H1 (cell line): ENCODE measurements at regions not wholly inside any gene's neighbourhood (a gene's known extent, or its start where the extent isn't known, plus 50 kb on each side); places are given as distances from the start of the nearest gene placed in this dataset.

Source experiments
- ASH2L ChIP-seq: fragments of 200-600, 300-600 bp; sonication (generic); IDR thresholded peaks from one replicate; pipeline ENCODE4 v1.7.1; 2017; ENCODE audit warnings: low read length
- BACH1 ChIP-seq: IDR thresholded peaks from 2 replicates; pipeline ENCODE4 v1.6.1; 2012; ENCODE audit warnings: low read length, improper control_type of control experiment
- BRCA1 ChIP-seq: IDR thresholded peaks from 2 replicates; pipeline ENCODE4 v1.6.1; 2012; ENCODE audit warnings: low read depth, low read length, improper control_type of control experiment
- CEBPB ChIP-seq: IDR thresholded peaks from 2 replicates; pipeline ENCODE4 v1.6.1; 2012; ENCODE audit warnings: low read depth, low read length
- CREB1 ChIP-seq: IDR thresholded peaks from 2 replicates; pipeline ENCODE4 v1.6.1; 2012; ENCODE audit warnings: inconsistent platforms
- EP300 ChIP-seq, 2 experiments: IDR thresholded peaks; 1 replicate in 1 of 2; 2 replicates in 1 of 2; pipeline ENCODE4 v1.6.1; 2011 to 2012; ENCODE audit warnings: low read depth in 2 of 2, low read length in 2 of 2, mild to moderate bottlenecking in 2 of 2, borderline replicate concordance in 1 of 2, inconsistent platforms in 1 of 2, moderate library complexity in 1 of 2
- KDM1A ChIP-seq: fragments of 200-600, 300-600 bp; sonication (generic); IDR thresholded peaks from 2 replicates; pipeline ENCODE4 v1.7.1; 2016; ENCODE audit warnings: mild to moderate bottlenecking, low read length, borderline replicate concordance
- RAD21 ChIP-seq, 2 experiments: IDR thresholded peaks in 1 of 2; conservative IDR thresholded peaks in 1 of 2; 2 replicates each; pipeline ENCODE4 v1.6.1; 2011; ENCODE audit warnings: low read depth in 2 of 2, low read length in 2 of 2, improper control_type of control experiment in 1 of 2, inconsistent platforms in 1 of 2, mild to moderate bottlenecking in 1 of 2, moderate library complexity in 1 of 2
- TAF1 ChIP-seq: IDR thresholded peaks from 2 replicates; pipeline ENCODE4 v1.6.1; 2011; ENCODE audit warnings: mild to moderate bottlenecking, low read depth, low read length
- TBP ChIP-seq: IDR thresholded peaks from 2 replicates; pipeline ENCODE4 v1.6.1; 2011; ENCODE audit warnings: low read depth, low read length, improper control_type of control experiment
- YY1 ChIP-seq: IDR thresholded peaks from 2 replicates; pipeline ENCODE4 v1.6.1; 2011; ENCODE audit warnings: low read depth, mild to moderate bottlenecking, low read length
- ZNF274 ChIP-seq: IDR thresholded peaks from 2 replicates; pipeline ENCODE4 v1.7.0; 2012; ENCODE audit warnings: low read length, borderline replicate concordance; ENCODE audit errors: extremely low read depth
- TF ChIP-seq, protein P1 (sequence below), 3 experiments: IDR thresholded peaks; 1 replicate in 2 of 3; 2 replicates in 1 of 3; pipeline versions ENCODE4 v1.5.1 to v1.6.1; 2011; ENCODE audit warnings: low read length in 3 of 3, mild to moderate bottlenecking in 3 of 3, inconsistent platforms in 2 of 3, low read depth in 1 of 3, moderate library complexity in 1 of 3; ENCODE audit not compliant: insufficient read depth in 1 of 3; ENCODE audit errors: control extremely low read depth in 1 of 3

- no peak for TF ChIP-seq BRCA1
- TF ChIP-seq, protein P1, sequence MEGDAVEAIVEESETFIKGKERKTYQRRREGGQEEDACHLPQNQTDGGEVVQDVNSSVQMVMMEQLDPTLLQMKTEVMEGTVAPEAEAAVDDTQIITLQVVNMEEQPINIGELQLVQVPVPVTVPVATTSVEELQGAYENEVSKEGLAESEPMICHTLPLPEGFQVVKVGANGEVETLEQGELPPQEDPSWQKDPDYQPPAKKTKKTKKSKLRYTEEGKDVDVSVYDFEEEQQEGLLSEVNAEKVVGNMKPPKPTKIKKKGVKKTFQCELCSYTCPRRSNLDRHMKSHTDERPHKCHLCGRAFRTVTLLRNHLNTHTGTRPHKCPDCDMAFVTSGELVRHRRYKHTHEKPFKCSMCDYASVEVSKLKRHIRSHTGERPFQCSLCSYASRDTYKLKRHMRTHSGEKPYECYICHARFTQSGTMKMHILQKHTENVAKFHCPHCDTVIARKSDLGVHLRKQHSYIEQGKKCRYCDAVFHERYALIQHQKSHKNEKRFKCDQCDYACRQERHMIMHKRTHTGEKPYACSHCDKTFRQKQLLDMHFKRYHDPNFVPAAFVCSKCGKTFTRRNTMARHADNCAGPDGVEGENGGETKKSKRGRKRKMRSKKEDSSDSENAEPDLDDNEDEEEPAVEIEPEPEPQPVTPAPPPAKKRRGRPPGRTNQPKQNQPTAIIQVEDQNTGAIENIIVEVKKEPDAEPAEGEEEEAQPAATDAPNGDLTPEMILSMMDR (IDR thresholded peaks at IDR 0.05; ENCODE audit: control extremely low read depth in 1 of 3, insufficient read depth in 1 of 3, low read depth in 1 of 3, low read length in 3 of 3), result no peak
- no peak for TF ChIP-seq TBP
- TF ChIP-seq EP300 (IDR thresholded peaks at IDR 0.05; ENCODE audit: borderline replicate concordance in 1 of 2, low read depth in 2 of 2, low read length in 2 of 2), result no peak
- no peak for TF ChIP-seq ASH2L
- TF ChIP-seq TAF1, result no peak
- no peak for TF ChIP-seq YY1
- TF ChIP-seq BACH1, result no peak
- TF ChIP-seq RAD21 (IDR thresholded peaks at IDR 0.05 in 1 of 2, conservative IDR thresholded peaks at IDR 0.05 in 1 of 2; ENCODE audit: low read depth in 2 of 2, low read length in 2 of 2), result no peak
- no peak for TF ChIP-seq CREB1
- no peak for TF ChIP-seq CEBPB
- no peak for TF ChIP-seq KDM1A
- TF ChIP-seq ZNF274, result no peak
Observed at GRCh38 chr12:75722714-75723200, 211.3 kb upstream of the KRR1 start.
